Panc1 (cell line): ENCODE measurements at regions not wholly inside any gene's neighbourhood (a gene's known extent, or its start where the extent isn't known, plus 50 kb on each side); places are given as distances from the start of the nearest gene placed in this dataset.

ENCODE experiments used
- ATAC-seq: fragments of 200-7000 bp; cut with Tn5 transposase; 2 replicates; pipeline ENCODE4 v1.9.1; 2020; ENCODE audit warnings: mild to moderate bottlenecking, moderate library complexity
- BruUV-seq: library from RNA; stranded (reverse); fragments of 400-500 nt; replicated peaks from 2 replicates; lab custom pipeline; 2021; lab: Mats Ljungman, UMichigan
- CTCF ChIA-PET: fragments of 300-600 bp; sonication (Branson Sonifier 250); formaldehyde crosslinking; loops from one replicate; lab custom pipeline; 2022; ENCODE audit warnings: antibody characterized with exemption; lab: Charles Lee
- POLR2A ChIA-PET: fragments of 300-600 bp; sonication (Branson Sonifier 250); formaldehyde crosslinking; loops from one replicate; lab custom pipeline; 2022; ENCODE audit warnings: antibody characterized with exemption; lab: Charles Lee
- DNase-seq: peaks from one replicate; pipeline ENCODE4 v3.0.0-alpha.2; 2010; ENCODE audit warnings: low read depth, low spot score
- H3K27ac ChIP-seq: 2 replicates; pipeline ENCODE4 v1.5.1; 2011; ENCODE audit warnings: mild to moderate bottlenecking, low read length, inconsistent platforms
- H3K27me3 ChIP-seq: fragments of 200-500 bp; sonication (Bioruptor generic); 2 replicates; pipeline ENCODE4 v1.6.0; 2014; ENCODE audit warnings: low read length, inconsistent platforms; ENCODE audit not compliant: control insufficient read depth, insufficient read depth
- H3K36me3 ChIP-seq: fragments of 200-500 bp; sonication (Bioruptor generic); 2 replicates; pipeline ENCODE4 v1.5.1; 2014; ENCODE audit warnings: inconsistent platforms, mild to moderate bottlenecking, low read length, moderate library complexity; ENCODE audit not compliant: control insufficient read depth, insufficient read depth
- H3K4me1 ChIP-seq: 2 replicates; pipeline ENCODE4 v1.5.1; 2011; ENCODE audit warnings: inconsistent platforms, mild to moderate bottlenecking, low read length, moderate library complexity; ENCODE audit not compliant: control insufficient read depth, insufficient read depth
- H3K4me3 ChIP-seq, 2 experiments: 2 replicates each; pipeline ENCODE4 v1.5.1; 2011 to 2012; ENCODE audit warnings: low read depth in 2 of 2, low read length in 2 of 2, mild to moderate bottlenecking in 2 of 2, inconsistent platforms in 1 of 2, moderate library complexity in 1 of 2
- H3K9me3 ChIP-seq: fragments of 200-500 bp; sonication (Bioruptor generic); 2 replicates; pipeline ENCODE4 v1.5.1; 2014; ENCODE audit warnings: low read depth, mild to moderate bottlenecking, inconsistent platforms, low read length, moderate library complexity; ENCODE audit not compliant: control insufficient read depth, insufficient read depth
- CTCF ChIP-seq: fragments of 450-650 bp; IDR thresholded peaks from 2 replicates; pipeline ENCODE4 v1.5.1; 2017; ENCODE audit warnings: mild to moderate bottlenecking
- POLR2AphosphoS5 ChIP-seq: IDR thresholded peaks from 2 replicates; pipeline ENCODE4 v1.6.1; 2012; ENCODE audit warnings: mild to moderate bottlenecking, low read depth, low read length, moderate library complexity
- REST ChIP-seq, 2 experiments: IDR thresholded peaks; 2 replicates each; pipeline ENCODE4 v1.6.1; 2011 to 2012; ENCODE audit warnings: low read depth in 2 of 2, control low read depth in 1 of 2, low read length in 1 of 2, mild to moderate bottlenecking in 1 of 2, moderate library complexity in 1 of 2; ENCODE audit not compliant: insufficient read depth in 1 of 2
- SIN3A ChIP-seq: IDR thresholded peaks from 2 replicates; pipeline ENCODE4 v1.6.1; 2012; ENCODE audit warnings: low read depth, mild to moderate bottlenecking, low read length, moderate library complexity, borderline replicate concordance; ENCODE audit not compliant: insufficient read depth
- TCF7L2 ChIP-seq: IDR thresholded peaks from 2 replicates; pipeline ENCODE4 v1.6.1; 2011; ENCODE audit warnings: mild to moderate bottlenecking, low read depth, low read length, inconsistent platforms
- in situ Hi-C: cut with HindIII; loops from 2 replicates; pipeline ENCODE4 v1.10.0; 2016; ENCODE audit warnings: low sequenced_read_pairs, low pct_unique_long_range_greater_than_20kb
- intact Hi-C: fragments of 100-400 bp; cut with micrococcal nuclease; formaldehyde crosslinking; loops from one replicate; pipeline ENCODE4 v1.10.0; 2022; ENCODE audit not compliant: unreplicated experiment

GRCh38 chr2:64383016-64383591 is 70.9 kb upstream of the LGALSL start:
- TF ChIP-seq POLR2AphosphoS5 (no peak), CTCF (no peak), SIN3A (no peak), TCF7L2 (no peak), REST (IDR thresholded peaks at IDR 0.05; ENCODE audit: insufficient read depth in 1 of 2, low read depth in 2 of 2, low read length in 1 of 2) (no peak)
- no peak overlapping the region for H3K4me3 ChIP-seq
- no peaks in the 10 kb centered on the region for H3K9me3 ChIP-seq
- ChIA-PET CTCF (no interaction called here), POLR2A (no interaction called here)
- in situ Hi-C loops: no loop called here
- ATAC-seq (no peak), DNase-seq (no peak)
- H3K27ac ChIP-seq: no peak overlapping the region
- no TSS peak for BruUV-seq
- H3K4me1 ChIP-seq: no peaks in the 10 kb centered on the region
- no peaks in the 10 kb centered on the region for H3K36me3 ChIP-seq
- peaks cover 11% of the 10 kb centered on the region for H3K27me3 ChIP-seq
- intact Hi-C loops: no loop called here

GRCh38 chr2:64383881-64384280 is 70.1 kb upstream of the LGALSL start:
- Histone ChIP-seq H3K27me3 (peaks cover 11% of the 10 kb centered on the region), H3K9me3 (no peaks in the 10 kb centered on the region), H3K27ac (no peak overlapping the region), H3K36me3 (no peaks in the 10 kb centered on the region), H3K4me1 (no peaks in the 10 kb centered on the region), H3K4me3 (no peak overlapping the region)
- BruUV-seq: no TSS peak
- TF ChIP-seq REST (IDR thresholded peaks at IDR 0.05; ENCODE audit: insufficient read depth in 1 of 2, low read depth in 2 of 2, low read length in 1 of 2): no peak
- TF ChIP-seq SIN3A: no peak
- DNase-seq (no peak), ATAC-seq (no peak)
- in situ Hi-C loops: no loop called here
- intact Hi-C loops: no loop called here
- ChIA-PET CTCF (no interaction called here), POLR2A (no interaction called here)
